ENCODE measurements at regions not wholly inside any gene's neighbourhood (a gene's known extent, or its start where the extent isn't known, plus 50 kb on each side); places are given as distances from the start of the nearest gene placed in this dataset.

DNA sequence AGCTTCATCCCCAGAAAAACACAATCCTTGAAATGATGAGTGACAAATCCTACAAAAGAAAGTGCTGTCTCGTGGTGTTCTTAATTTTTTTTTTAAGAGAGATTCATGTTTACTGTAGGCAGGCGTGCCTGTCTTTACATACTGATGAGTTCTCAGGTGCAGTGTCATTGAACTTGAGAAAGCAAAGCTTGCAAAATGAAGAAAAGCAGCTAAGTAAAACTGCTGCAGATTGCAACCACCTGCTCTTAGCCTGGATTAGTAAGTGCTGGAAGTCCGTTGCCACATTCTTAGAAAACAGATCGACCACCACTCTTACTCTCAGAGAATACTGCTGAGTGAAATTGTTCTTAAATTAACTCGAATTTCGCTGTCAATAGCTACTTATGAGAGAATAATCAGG is 854.6 kb downstream of the TRIML1 start:
- TF ChIP-seq, protein P1, sequence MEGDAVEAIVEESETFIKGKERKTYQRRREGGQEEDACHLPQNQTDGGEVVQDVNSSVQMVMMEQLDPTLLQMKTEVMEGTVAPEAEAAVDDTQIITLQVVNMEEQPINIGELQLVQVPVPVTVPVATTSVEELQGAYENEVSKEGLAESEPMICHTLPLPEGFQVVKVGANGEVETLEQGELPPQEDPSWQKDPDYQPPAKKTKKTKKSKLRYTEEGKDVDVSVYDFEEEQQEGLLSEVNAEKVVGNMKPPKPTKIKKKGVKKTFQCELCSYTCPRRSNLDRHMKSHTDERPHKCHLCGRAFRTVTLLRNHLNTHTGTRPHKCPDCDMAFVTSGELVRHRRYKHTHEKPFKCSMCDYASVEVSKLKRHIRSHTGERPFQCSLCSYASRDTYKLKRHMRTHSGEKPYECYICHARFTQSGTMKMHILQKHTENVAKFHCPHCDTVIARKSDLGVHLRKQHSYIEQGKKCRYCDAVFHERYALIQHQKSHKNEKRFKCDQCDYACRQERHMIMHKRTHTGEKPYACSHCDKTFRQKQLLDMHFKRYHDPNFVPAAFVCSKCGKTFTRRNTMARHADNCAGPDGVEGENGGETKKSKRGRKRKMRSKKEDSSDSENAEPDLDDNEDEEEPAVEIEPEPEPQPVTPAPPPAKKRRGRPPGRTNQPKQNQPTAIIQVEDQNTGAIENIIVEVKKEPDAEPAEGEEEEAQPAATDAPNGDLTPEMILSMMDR (conservative IDR thresholded peaks at IDR 0.05 in 1 of 2, IDR thresholded peaks at IDR 0.05 in 1 of 2; ENCODE audit: low read depth in 1 of 2, low read length in 2 of 2): no peak
- TF ChIP-seq EZH2 (IDR thresholded peaks at IDR 0.05; ENCODE audit: low read length, missing control alignments): no peak

Measured in fibroblast of lung (primary cell).